GM23338 (cell line): ENCODE measurements at regions not wholly inside any gene's neighbourhood (a gene's known extent, or its start where the extent isn't known, plus 50 kb on each side); places are given as distances from the start of the nearest gene placed in this dataset.

Experiments used
- CREB1 ChIP-seq: fragments of 250-450 bp; sonication (Bioruptor Pico); IDR thresholded peaks from 2 replicates; pipeline ENCODE4 v1.5.0; 2020; ENCODE audit warnings: low read depth, mild to moderate bottlenecking, moderate library complexity
- EZH2 ChIP-seq: fragments of 200-600 bp; sonication (generic); IDR thresholded peaks from one replicate; pipeline ENCODE4 v1.8.0; 2017; ENCODE audit warnings: antibody characterized with exemption, mild to moderate bottlenecking, low read depth; ENCODE audit not compliant: unreplicated experiment
- EZH2phosphoT487 ChIP-seq: fragments of 200-600 bp; sonication (generic); IDR thresholded peaks from one replicate; pipeline ENCODE4 v1.8.1; 2018; ENCODE audit warnings: antibody characterized with exemption; ENCODE audit not compliant: unreplicated experiment
- JUNB ChIP-seq: IDR thresholded peaks from one replicate; pipeline ENCODE4 v1.6.1; 2016; ENCODE audit warnings: antibody characterized with exemption; ENCODE audit not compliant: unreplicated experiment
- POLR2AphosphoS5 ChIP-seq: IDR thresholded peaks from 2 replicates; pipeline ENCODE4 v1.6.1; 2016; ENCODE audit warnings: antibody characterized with exemption, low read depth
- ZNF114 ChIP-seq: fragments of 250-450 bp; sonication (Bioruptor Pico); IDR thresholded peaks from 2 replicates; pipeline ENCODE4 v1.5.0; 2020; ENCODE audit warnings: mild to moderate bottlenecking, moderate library complexity
- ZNF331 ChIP-seq: fragments of 250-450 bp; sonication (Bioruptor Pico); IDR thresholded peaks from 2 replicates; pipeline ENCODE4 v1.5.0; 2020; ENCODE audit warnings: low read depth, mild to moderate bottlenecking, moderate library complexity
- TF ChIP-seq, protein P1 (sequence below): fragments of 250-450 bp; sonication (Bioruptor Pico); IDR thresholded peaks from 2 replicates; pipeline ENCODE4 v1.5.0; 2020; ENCODE audit warnings: mild to moderate bottlenecking, moderate library complexity
- TF ChIP-seq, protein P2 (sequence below), 2 experiments: fragments of 200-600 bp in 1 of 2; sonication (generic) in 1 of 2; conservative IDR thresholded peaks; 2 replicates each; pipeline versions ENCODE4 v1.5.1 to v1.6.1; 2016 to 2017; ENCODE audit warnings: antibody characterized with exemption in 2 of 2, low read depth in 2 of 2, mild to moderate bottlenecking in 2 of 2, moderate library complexity in 1 of 2
- TF ChIP-seq, protein P3 (sequence below): IDR thresholded peaks from one replicate; pipeline ENCODE4 v1.6.1; 2018; ENCODE audit warnings: antibody characterized with exemption; ENCODE audit not compliant: unreplicated experiment
- TF ChIP-seq, protein P4 (sequence below): IDR thresholded peaks from 2 replicates; pipeline ENCODE4 v1.6.1; 2016; ENCODE audit warnings: antibody characterized with exemption

DNA sequence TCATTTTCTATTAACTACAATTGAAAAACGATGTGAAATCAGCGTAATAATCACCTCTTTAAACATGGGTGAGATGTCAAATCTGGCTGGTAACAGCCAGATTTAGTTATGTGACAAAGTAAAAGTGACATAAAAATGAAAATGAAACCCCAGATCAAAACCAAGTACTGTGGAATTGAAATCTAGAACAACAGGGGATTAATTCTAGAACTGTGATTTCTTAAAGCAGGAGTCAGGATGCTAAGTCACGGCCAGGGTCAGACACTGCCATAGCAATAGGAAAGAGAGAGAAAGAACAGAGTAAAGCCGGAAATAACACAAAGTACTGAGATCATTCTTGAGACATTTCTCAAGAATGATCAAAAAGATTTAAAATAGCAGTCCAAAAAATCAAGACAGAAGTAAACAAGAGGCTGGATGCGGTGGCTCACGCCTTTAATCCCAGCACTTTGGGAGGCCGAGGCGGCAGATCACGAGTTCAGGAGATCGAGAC is 1183.7 kb upstream of the NXPH2 start:
- TF ChIP-seq, protein P1, sequence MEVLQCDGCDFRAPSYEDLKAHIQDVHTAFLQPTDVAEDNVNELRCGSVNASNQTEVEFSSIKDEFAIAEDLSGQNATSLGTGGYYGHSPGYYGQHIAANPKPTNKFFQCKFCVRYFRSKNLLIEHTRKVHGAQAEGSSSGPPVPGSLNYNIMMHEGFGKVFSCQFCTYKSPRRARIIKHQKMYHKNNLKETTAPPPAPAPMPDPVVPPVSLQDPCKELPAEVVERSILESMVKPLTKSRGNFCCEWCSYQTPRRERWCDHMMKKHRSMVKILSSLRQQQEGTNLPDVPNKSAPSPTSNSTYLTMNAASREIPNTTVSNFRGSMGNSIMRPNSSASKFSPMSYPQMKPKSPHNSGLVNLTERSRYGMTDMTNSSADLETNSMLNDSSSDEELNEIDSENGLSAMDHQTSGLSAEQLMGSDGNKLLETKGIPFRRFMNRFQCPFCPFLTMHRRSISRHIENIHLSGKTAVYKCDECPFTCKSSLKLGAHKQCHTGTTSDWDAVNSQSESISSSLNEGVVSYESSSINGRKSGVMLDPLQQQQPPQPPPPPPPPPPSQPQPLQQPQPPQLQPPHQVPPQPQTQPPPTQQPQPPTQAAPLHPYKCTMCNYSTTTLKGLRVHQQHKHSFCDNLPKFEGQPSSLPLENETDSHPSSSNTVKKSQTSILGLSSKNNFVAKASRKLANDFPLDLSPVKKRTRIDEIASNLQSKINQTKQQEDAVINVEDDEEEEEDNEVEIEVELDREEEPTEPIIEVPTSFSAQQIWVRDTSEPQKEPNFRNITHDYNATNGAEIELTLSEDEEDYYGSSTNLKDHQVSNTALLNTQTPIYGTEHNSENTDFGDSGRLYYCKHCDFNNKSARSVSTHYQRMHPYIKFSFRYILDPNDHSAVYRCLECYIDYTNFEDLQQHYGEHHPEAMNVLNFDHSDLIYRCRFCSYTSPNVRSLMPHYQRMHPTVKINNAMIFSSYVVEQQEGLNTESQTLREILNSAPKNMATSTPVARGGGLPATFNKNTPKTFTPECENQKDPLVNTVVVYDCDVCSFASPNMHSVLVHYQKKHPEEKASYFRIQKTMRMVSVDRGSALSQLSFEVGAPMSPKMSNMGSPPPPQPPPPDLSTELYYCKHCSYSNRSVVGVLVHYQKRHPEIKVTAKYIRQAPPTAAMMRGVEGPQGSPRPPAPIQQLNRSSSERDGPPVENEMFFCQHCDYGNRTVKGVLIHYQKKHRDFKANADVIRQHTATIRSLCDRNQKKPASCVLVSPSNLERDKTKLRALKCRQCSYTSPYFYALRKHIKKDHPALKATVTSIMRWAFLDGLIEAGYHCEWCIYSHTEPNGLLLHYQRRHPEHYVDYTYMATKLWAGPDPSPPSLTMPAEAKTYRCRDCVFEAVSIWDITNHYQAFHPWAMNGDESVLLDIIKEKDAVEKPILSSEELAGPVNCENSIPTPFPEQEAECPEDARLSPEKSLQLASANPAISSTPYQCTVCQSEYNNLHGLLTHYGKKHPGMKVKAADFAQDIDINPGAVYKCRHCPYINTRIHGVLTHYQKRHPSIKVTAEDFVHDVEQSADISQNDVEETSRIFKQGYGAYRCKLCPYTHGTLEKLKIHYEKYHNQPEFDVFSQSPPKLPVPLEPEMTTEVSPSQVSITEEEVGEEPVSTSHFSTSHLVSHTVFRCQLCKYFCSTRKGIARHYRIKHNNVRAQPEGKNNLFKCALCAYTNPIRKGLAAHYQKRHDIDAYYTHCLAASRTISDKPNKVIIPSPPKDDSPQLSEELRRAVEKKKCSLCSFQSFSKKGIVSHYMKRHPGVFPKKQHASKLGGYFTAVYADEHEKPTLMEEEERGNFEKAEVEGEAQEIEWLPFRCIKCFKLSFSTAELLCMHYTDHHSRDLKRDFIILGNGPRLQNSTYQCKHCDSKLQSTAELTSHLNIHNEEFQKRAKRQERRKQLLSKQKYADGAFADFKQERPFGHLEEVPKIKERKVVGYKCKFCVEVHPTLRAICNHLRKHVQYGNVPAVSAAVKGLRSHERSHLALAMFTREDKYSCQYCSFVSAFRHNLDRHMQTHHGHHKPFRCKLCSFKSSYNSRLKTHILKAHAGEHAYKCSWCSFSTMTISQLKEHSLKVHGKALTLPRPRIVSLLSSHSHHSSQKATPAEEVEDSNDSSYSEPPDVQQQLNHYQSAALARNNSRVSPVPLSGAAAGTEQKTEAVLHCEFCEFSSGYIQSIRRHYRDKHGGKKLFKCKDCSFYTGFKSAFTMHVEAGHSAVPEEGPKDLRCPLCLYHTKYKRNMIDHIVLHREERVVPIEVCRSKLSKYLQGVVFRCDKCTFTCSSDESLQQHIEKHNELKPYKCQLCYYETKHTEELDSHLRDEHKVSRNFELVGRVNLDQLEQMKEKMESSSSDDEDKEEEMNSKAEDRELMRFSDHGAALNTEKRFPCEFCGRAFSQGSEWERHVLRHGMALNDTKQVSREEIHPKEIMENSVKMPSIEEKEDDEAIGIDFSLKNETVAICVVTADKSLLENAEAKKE, result no peak
- TF ChIP-seq EZH2phosphoT487 (no peak), EZH2 (no peak), ZNF331 (no peak), POLR2AphosphoS5 (no peak), CREB1 (no peak), JUNB (no peak), ZNF114 (CRISPR knock-in tag) (no peak)
- TF ChIP-seq, protein P2, sequence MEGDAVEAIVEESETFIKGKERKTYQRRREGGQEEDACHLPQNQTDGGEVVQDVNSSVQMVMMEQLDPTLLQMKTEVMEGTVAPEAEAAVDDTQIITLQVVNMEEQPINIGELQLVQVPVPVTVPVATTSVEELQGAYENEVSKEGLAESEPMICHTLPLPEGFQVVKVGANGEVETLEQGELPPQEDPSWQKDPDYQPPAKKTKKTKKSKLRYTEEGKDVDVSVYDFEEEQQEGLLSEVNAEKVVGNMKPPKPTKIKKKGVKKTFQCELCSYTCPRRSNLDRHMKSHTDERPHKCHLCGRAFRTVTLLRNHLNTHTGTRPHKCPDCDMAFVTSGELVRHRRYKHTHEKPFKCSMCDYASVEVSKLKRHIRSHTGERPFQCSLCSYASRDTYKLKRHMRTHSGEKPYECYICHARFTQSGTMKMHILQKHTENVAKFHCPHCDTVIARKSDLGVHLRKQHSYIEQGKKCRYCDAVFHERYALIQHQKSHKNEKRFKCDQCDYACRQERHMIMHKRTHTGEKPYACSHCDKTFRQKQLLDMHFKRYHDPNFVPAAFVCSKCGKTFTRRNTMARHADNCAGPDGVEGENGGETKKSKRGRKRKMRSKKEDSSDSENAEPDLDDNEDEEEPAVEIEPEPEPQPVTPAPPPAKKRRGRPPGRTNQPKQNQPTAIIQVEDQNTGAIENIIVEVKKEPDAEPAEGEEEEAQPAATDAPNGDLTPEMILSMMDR (conservative IDR thresholded peaks at IDR 0.05; ENCODE audit: low read depth in 2 of 2), result no peak
- TF ChIP-seq, protein P3, sequence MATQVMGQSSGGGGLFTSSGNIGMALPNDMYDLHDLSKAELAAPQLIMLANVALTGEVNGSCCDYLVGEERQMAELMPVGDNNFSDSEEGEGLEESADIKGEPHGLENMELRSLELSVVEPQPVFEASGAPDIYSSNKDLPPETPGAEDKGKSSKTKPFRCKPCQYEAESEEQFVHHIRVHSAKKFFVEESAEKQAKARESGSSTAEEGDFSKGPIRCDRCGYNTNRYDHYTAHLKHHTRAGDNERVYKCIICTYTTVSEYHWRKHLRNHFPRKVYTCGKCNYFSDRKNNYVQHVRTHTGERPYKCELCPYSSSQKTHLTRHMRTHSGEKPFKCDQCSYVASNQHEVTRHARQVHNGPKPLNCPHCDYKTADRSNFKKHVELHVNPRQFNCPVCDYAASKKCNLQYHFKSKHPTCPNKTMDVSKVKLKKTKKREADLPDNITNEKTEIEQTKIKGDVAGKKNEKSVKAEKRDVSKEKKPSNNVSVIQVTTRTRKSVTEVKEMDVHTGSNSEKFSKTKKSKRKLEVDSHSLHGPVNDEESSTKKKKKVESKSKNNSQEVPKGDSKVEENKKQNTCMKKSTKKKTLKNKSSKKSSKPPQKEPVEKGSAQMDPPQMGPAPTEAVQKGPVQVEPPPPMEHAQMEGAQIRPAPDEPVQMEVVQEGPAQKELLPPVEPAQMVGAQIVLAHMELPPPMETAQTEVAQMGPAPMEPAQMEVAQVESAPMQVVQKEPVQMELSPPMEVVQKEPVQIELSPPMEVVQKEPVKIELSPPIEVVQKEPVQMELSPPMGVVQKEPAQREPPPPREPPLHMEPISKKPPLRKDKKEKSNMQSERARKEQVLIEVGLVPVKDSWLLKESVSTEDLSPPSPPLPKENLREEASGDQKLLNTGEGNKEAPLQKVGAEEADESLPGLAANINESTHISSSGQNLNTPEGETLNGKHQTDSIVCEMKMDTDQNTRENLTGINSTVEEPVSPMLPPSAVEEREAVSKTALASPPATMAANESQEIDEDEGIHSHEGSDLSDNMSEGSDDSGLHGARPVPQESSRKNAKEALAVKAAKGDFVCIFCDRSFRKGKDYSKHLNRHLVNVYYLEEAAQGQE, result no peak
- TF ChIP-seq, protein P4, sequence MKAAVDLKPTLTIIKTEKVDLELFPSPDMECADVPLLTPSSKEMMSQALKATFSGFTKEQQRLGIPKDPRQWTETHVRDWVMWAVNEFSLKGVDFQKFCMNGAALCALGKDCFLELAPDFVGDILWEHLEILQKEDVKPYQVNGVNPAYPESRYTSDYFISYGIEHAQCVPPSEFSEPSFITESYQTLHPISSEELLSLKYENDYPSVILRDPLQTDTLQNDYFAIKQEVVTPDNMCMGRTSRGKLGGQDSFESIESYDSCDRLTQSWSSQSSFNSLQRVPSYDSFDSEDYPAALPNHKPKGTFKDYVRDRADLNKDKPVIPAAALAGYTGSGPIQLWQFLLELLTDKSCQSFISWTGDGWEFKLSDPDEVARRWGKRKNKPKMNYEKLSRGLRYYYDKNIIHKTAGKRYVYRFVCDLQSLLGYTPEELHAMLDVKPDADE, result no peak
